GM23338 (cell line): ENCODE measurements at regions not wholly inside any gene's neighbourhood (a gene's known extent, or its start where the extent isn't known, plus 50 kb on each side); places are given as distances from the start of the nearest gene placed in this dataset.

ENCODE experiments used
- ATAC-seq: fragments of 200-7000 bp; cut with Tn5 transposase; 3 replicates; pipeline ENCODE4 v1.9.1; 2020
- DNase-seq: peaks from one replicate; pipeline ENCODE4 v3.0.0-alpha.2; 2015; ENCODE audit warnings: low spot score
- H2AFZ ChIP-seq: fragments of 200-600 bp; sonication (generic); 2 replicates; pipeline ENCODE4 v1.8.0; 2016; ENCODE audit warnings: antibody characterized with exemption, mild to moderate bottlenecking, moderate library complexity
- H3F3A ChIP-seq: fragments of 200-600 bp; sonication (generic); replicated peaks from 2 replicates; pipeline ENCODE4 v1.8.0; 2017; ENCODE audit warnings: antibody characterized with exemption, mixed run types, low read depth
- H3K27ac ChIP-seq: fragments of 200-600 bp; sonication (generic); 2 replicates; pipeline ENCODE4 v1.6.1; 2016; ENCODE audit warnings: low read depth
- H3K27me3 ChIP-seq: fragments of 200-600 bp; sonication (generic); 2 replicates; pipeline ENCODE4 v1.8.0; 2016; ENCODE audit warnings: mild to moderate bottlenecking, mixed run types, moderate library complexity; ENCODE audit not compliant: insufficient read depth
- H3K36me3 ChIP-seq: fragments of 200-600 bp; sonication (generic); 2 replicates; pipeline ENCODE4 v1.8.0; 2016; ENCODE audit warnings: mild to moderate bottlenecking; ENCODE audit not compliant: insufficient read depth
- H3K4me1 ChIP-seq: fragments of 200-600 bp; sonication (generic); 2 replicates; pipeline ENCODE4 v1.8.0; 2016; ENCODE audit warnings: mild to moderate bottlenecking, moderate library complexity; ENCODE audit not compliant: insufficient read depth
- H3K4me2 ChIP-seq: fragments of 200-600 bp; sonication (generic); 2 replicates; pipeline ENCODE4 v1.7.1; 2017; ENCODE audit warnings: mixed run types
- H3K4me3 ChIP-seq: fragments of 200-600 bp; sonication (generic); 2 replicates; pipeline ENCODE4 v1.6.1; 2016; ENCODE audit warnings: mixed run types
- H3K79me2 ChIP-seq: fragments of 200-600 bp; sonication (generic); replicated peaks from 2 replicates; pipeline ENCODE4 v1.8.0; 2017; ENCODE audit warnings: mild to moderate bottlenecking; ENCODE audit not compliant: insufficient read depth
- H3K9me2 ChIP-seq: fragments of 200-600 bp; sonication (generic); 2 replicates; pipeline ENCODE4 v1.8.0; 2017; ENCODE audit not compliant: insufficient read depth
- H4K20me1 ChIP-seq: fragments of 200-600 bp; sonication (generic); replicated peaks from 2 replicates; pipeline ENCODE4 v1.8.0; 2017; ENCODE audit warnings: mild to moderate bottlenecking; ENCODE audit not compliant: insufficient read depth
- H3K27ac Mint-ChIP-seq: 2 replicates; pipeline ENCODE4 v1.8.0; 2020; ENCODE audit warnings: inconsistent platforms, mild to moderate bottlenecking, moderate library complexity, mixed read lengths
- H3K27me3 Mint-ChIP-seq: 3 replicates; pipeline ENCODE4 v1.8.0; 2022; ENCODE audit warnings: low read depth, mild to moderate bottlenecking, moderate library complexity, mixed read lengths, inconsistent platforms; ENCODE audit not compliant: insufficient read depth, poor library complexity
- H3K36me3 Mint-ChIP-seq: 3 replicates; pipeline ENCODE4 v1.8.0; 2021; ENCODE audit warnings: low read depth, mild to moderate bottlenecking, inconsistent platforms, moderate library complexity, mixed read lengths
- H3K4me1 Mint-ChIP-seq: 3 replicates; pipeline ENCODE4 v1.8.0; 2020; ENCODE audit warnings: mild to moderate bottlenecking, inconsistent platforms, mixed read lengths
- H3K4me3 Mint-ChIP-seq: 3 replicates; pipeline ENCODE4 v1.8.0; 2021; ENCODE audit warnings: moderate library complexity, mild to moderate bottlenecking, inconsistent platforms, mixed read lengths
- H3K9me3 Mint-ChIP-seq: 3 replicates; pipeline ENCODE4 v1.8.0; 2020; ENCODE audit warnings: moderate library complexity, mild to moderate bottlenecking, inconsistent platforms, mixed read lengths
- CREB1 ChIP-seq: fragments of 250-450 bp; sonication (Bioruptor Pico); IDR thresholded peaks from 2 replicates; pipeline ENCODE4 v1.5.0; 2020; ENCODE audit warnings: low read depth, mild to moderate bottlenecking, moderate library complexity
- EZH2 ChIP-seq: fragments of 200-600 bp; sonication (generic); IDR thresholded peaks from one replicate; pipeline ENCODE4 v1.8.0; 2017; ENCODE audit warnings: antibody characterized with exemption, mild to moderate bottlenecking, low read depth; ENCODE audit not compliant: unreplicated experiment
- JUNB ChIP-seq: IDR thresholded peaks from one replicate; pipeline ENCODE4 v1.6.1; 2016; ENCODE audit warnings: antibody characterized with exemption; ENCODE audit not compliant: unreplicated experiment
- NANOG ChIP-seq: IDR thresholded peaks from 2 replicates; pipeline ENCODE4 v1.6.1; 2016; ENCODE audit warnings: antibody characterized with exemption, borderline replicate concordance
- POLR2AphosphoS5 ChIP-seq: IDR thresholded peaks from 2 replicates; pipeline ENCODE4 v1.6.1; 2016; ENCODE audit warnings: antibody characterized with exemption, low read depth
- STAT1 ChIP-seq: IDR thresholded peaks from one replicate; pipeline ENCODE4 v1.6.1; 2016; ENCODE audit warnings: antibody characterized with exemption; ENCODE audit not compliant: unreplicated experiment
- ZNF114 ChIP-seq: fragments of 250-450 bp; sonication (Bioruptor Pico); IDR thresholded peaks from 2 replicates; pipeline ENCODE4 v1.5.0; 2020; ENCODE audit warnings: mild to moderate bottlenecking, moderate library complexity
- TF ChIP-seq, protein P1 (sequence below), 2 experiments: fragments of 200-600 bp in 1 of 2; sonication (generic) in 1 of 2; conservative IDR thresholded peaks; 2 replicates each; pipeline versions ENCODE4 v1.5.1 to v1.6.1; 2016 to 2017; ENCODE audit warnings: antibody characterized with exemption in 2 of 2, low read depth in 2 of 2, mild to moderate bottlenecking in 2 of 2, moderate library complexity in 1 of 2
- TF ChIP-seq, protein P2 (sequence below): IDR thresholded peaks from one replicate; pipeline ENCODE4 v1.6.1; 2018; ENCODE audit warnings: antibody characterized with exemption; ENCODE audit not compliant: unreplicated experiment

DNA sequence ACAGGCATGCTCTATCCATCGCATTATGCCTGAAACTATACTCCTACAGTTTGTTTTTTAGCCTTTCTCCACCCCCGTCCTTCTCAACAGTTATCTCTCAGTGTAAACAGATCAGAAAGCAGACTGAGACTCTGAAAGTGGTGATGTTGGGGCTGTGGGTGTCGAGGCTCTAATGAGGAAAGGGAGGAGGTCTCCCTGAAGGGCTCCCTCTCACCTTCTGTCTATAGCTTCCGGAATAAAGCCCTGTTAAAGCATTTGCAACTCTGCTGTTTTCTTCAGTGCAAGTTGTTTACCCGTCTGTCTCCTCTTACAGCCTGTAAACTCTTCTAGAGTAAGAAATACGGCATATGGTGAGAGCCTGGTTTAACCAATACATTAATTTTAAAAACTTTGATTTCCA is 136.7 kb upstream of the SYT4 start:
- Histone ChIP-seq H3K27ac (no peak overlapping the region), H3K4me1 (peaks cover 16% of the 10 kb centered on the region), H3K27me3 (no peaks in the 10 kb centered on the region), H3K4me2 (no peak overlapping the region), H3K4me3 (no peak overlapping the region), H4K20me1 (no peaks in the 10 kb centered on the region), H3K36me3 (no peaks in the 10 kb centered on the region), H3K9me2 (no peaks in the 10 kb centered on the region), H3K79me2 (no peaks in the 10 kb centered on the region), H3F3A (no peaks in the 10 kb centered on the region), H2AFZ (peak overlapping the region; percentile 93)
- Mint-ChIP-seq H3K36me3 (peaks cover 7% of the 10 kb centered on the region; the same call in 2 of the 3 replicates), H3K4me3 (no peak overlapping the region), H3K27ac (no peak overlapping the region), H3K9me3 (peaks cover 8% of the 10 kb centered on the region; the same call in 2 of the 3 replicates), H3K27me3 (no peaks in the 10 kb centered on the region), H3K4me1 (peaks cover 12% of the 10 kb centered on the region; the same call in 2 of the 3 replicates)
- ATAC-seq (no peak), DNase-seq (no peak)
- TF ChIP-seq NANOG: no peak
- TF ChIP-seq JUNB: no peak
- TF ChIP-seq POLR2AphosphoS5: no peak
- TF ChIP-seq, protein P1, sequence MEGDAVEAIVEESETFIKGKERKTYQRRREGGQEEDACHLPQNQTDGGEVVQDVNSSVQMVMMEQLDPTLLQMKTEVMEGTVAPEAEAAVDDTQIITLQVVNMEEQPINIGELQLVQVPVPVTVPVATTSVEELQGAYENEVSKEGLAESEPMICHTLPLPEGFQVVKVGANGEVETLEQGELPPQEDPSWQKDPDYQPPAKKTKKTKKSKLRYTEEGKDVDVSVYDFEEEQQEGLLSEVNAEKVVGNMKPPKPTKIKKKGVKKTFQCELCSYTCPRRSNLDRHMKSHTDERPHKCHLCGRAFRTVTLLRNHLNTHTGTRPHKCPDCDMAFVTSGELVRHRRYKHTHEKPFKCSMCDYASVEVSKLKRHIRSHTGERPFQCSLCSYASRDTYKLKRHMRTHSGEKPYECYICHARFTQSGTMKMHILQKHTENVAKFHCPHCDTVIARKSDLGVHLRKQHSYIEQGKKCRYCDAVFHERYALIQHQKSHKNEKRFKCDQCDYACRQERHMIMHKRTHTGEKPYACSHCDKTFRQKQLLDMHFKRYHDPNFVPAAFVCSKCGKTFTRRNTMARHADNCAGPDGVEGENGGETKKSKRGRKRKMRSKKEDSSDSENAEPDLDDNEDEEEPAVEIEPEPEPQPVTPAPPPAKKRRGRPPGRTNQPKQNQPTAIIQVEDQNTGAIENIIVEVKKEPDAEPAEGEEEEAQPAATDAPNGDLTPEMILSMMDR (conservative IDR thresholded peaks at IDR 0.05; ENCODE audit: low read depth in 2 of 2): no peak
- TF ChIP-seq CREB1 (CRISPR knock-in tag): no peak
- no peak for TF ChIP-seq STAT1
- no peak for TF ChIP-seq EZH2

DNA sequence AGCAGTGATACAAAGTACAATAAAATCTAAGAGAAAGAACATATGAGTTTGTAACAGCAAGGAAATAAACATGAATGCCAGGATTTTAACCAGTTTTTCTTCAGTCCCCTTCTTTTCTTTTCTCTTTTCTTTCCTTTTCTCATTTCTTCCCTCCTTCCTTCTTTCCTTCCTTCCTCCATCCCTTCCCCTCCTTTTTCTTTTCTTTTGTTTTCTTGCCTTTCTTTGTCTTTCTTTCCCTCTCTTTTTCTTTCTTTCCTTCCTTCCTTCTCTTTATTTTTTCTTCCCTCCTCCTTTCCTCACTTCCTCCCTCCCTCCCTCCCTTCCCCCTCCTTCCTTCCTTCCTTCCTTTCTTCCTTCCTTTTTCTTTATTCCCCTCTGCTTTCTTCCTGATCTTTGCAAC is 142.8 kb upstream of the SYT4 start:
- Histone ChIP-seq H3K4me3 (no peak overlapping the region), H3K79me2 (no peaks in the 10 kb centered on the region), H3K9me2 (no peaks in the 10 kb centered on the region), H3K4me1 (peaks cover 5% of the 10 kb centered on the region; the same call in 1 of the 2 replicates), H2AFZ (no peak overlapping the region), H4K20me1 (no peaks in the 10 kb centered on the region), H3K27ac (no peak overlapping the region), H3K36me3 (no peaks in the 10 kb centered on the region), H3F3A (no peaks in the 10 kb centered on the region), H3K27me3 (no peaks in the 10 kb centered on the region), H3K4me2 (no peak overlapping the region)
- H3K9me3 Mint-ChIP-seq: peaks cover 11% of the 10 kb centered on the region; the same call in 2 of the 3 replicates
- DNase-seq (no peak), ATAC-seq (no peak)
- TF ChIP-seq NANOG (no peak), ZNF114 (CRISPR knock-in tag) (no peak), STAT1 (no peak), POLR2AphosphoS5 (no peak)
- TF ChIP-seq, protein P2, sequence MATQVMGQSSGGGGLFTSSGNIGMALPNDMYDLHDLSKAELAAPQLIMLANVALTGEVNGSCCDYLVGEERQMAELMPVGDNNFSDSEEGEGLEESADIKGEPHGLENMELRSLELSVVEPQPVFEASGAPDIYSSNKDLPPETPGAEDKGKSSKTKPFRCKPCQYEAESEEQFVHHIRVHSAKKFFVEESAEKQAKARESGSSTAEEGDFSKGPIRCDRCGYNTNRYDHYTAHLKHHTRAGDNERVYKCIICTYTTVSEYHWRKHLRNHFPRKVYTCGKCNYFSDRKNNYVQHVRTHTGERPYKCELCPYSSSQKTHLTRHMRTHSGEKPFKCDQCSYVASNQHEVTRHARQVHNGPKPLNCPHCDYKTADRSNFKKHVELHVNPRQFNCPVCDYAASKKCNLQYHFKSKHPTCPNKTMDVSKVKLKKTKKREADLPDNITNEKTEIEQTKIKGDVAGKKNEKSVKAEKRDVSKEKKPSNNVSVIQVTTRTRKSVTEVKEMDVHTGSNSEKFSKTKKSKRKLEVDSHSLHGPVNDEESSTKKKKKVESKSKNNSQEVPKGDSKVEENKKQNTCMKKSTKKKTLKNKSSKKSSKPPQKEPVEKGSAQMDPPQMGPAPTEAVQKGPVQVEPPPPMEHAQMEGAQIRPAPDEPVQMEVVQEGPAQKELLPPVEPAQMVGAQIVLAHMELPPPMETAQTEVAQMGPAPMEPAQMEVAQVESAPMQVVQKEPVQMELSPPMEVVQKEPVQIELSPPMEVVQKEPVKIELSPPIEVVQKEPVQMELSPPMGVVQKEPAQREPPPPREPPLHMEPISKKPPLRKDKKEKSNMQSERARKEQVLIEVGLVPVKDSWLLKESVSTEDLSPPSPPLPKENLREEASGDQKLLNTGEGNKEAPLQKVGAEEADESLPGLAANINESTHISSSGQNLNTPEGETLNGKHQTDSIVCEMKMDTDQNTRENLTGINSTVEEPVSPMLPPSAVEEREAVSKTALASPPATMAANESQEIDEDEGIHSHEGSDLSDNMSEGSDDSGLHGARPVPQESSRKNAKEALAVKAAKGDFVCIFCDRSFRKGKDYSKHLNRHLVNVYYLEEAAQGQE: no peak
- H3K4me3 Mint-ChIP-seq: no peak overlapping the region
- no peaks in the 10 kb centered on the region for H3K27me3 Mint-ChIP-seq
- no peak overlapping the region for H3K27ac Mint-ChIP-seq
- H3K36me3 Mint-ChIP-seq: peaks cover 10% of the 10 kb centered on the region; the same call in 2 of the 3 replicates
- H3K4me1 Mint-ChIP-seq: peaks cover 7% of the 10 kb centered on the region; the same call in 2 of the 3 replicates
